Caco-2 (cell line): ENCODE measurements at regions not wholly inside any gene's neighbourhood (a gene's known extent, or its start where the extent isn't known, plus 50 kb on each side); places are given as distances from the start of the nearest gene placed in this dataset.

ENCODE experiments used
- BruUV-seq: library from RNA; stranded (reverse); fragments of 400-500 nt; replicated peaks from 2 replicates; lab custom pipeline; 2021; lab: Mats Ljungman, UMichigan
- CTCF ChIA-PET: fragments of 300-600 bp; sonication (Branson Sonifier 250); formaldehyde crosslinking; loops from one replicate; lab custom pipeline; 2022; ENCODE audit warnings: antibody characterized with exemption; lab: Charles Lee
- POLR2A ChIA-PET: fragments of 300-600 bp; sonication (Branson Sonifier 250); formaldehyde crosslinking; loops from one replicate; lab custom pipeline; 2022; ENCODE audit warnings: antibody characterized with exemption; lab: Charles Lee
- DNase-seq, 2 experiments: peaks; one replicate each; pipeline versions ENCODE4 v3.0.0 to v3.0.0-alpha.2; 2020 to 2022
- H3K27me3 ChIP-seq: replicated peaks from 2 replicates; pipeline ENCODE4 v1.6.0; 2011; ENCODE audit warnings: low read length; ENCODE audit not compliant: control insufficient read depth, insufficient read depth
- H3K36me3 ChIP-seq: 2 replicates; pipeline ENCODE4 v1.5.1; 2011; ENCODE audit warnings: low read length; ENCODE audit not compliant: control insufficient read depth, insufficient read depth
- H3K4me1 ChIP-seq: fragments of 250-450 bp; sonication (Bioruptor Pico); 2 replicates; pipeline ENCODE4 v1.5.1; 2020; ENCODE audit warnings: mild to moderate bottlenecking
- H3K4me3 ChIP-seq: 2 replicates; pipeline ENCODE4 v1.5.1; 2011; ENCODE audit warnings: low read depth, mild to moderate bottlenecking, control low read depth, low read length
- H3K9me3 ChIP-seq: fragments of 250-450 bp; sonication (Bioruptor Pico); 2 replicates; pipeline ENCODE4 v1.5.1; 2020; ENCODE audit warnings: mild to moderate bottlenecking, moderate library complexity
- H3K27ac Mint-ChIP-seq: one replicate; pipeline ENCODE4 v1.8.0; 2022; ENCODE audit warnings: mixed read lengths; ENCODE audit not compliant: unreplicated experiment
- H3K27me3 Mint-ChIP-seq: one replicate; pipeline ENCODE4 v1.8.0; 2022; ENCODE audit warnings: mixed read lengths; ENCODE audit not compliant: insufficient read depth, unreplicated experiment
- H3K36me3 Mint-ChIP-seq: one replicate; pipeline ENCODE4 v1.8.0; 2022; ENCODE audit warnings: mild to moderate bottlenecking, mixed read lengths; ENCODE audit not compliant: insufficient read depth, unreplicated experiment
- H3K4me1 Mint-ChIP-seq: one replicate; pipeline ENCODE4 v1.8.0; 2022; ENCODE audit warnings: low read depth, mixed read lengths; ENCODE audit not compliant: unreplicated experiment
- H3K4me3 Mint-ChIP-seq: one replicate; pipeline ENCODE4 v1.8.0; 2022; ENCODE audit warnings: mild to moderate bottlenecking, moderate library complexity, mixed read lengths; ENCODE audit not compliant: unreplicated experiment
- H3K9me3 Mint-ChIP-seq: one replicate; pipeline ENCODE4 v1.8.0; 2022; ENCODE audit warnings: mixed read lengths; ENCODE audit not compliant: unreplicated experiment
- CTCF ChIP-seq, 2 experiments: fragments of 200-600 bp in 1 of 2; IDR thresholded peaks; 1 replicate in 1 of 2; 2 replicates in 1 of 2; pipeline versions ENCODE4 v1.5.1 to v1.8.0; 2011 to 2022; ENCODE audit warnings: antibody characterized with exemption in 1 of 2, control low read depth in 1 of 2, inconsistent platforms in 1 of 2, low read depth in 1 of 2, low read length in 1 of 2, mild to moderate bottlenecking in 1 of 2, moderate library complexity in 1 of 2; ENCODE audit not compliant: insufficient read depth in 1 of 2, severe bottlenecking in 1 of 2, unreplicated experiment in 1 of 2
- intact Hi-C: fragments of 100-400 bp; cut with micrococcal nuclease; formaldehyde crosslinking; loops from one replicate; pipeline ENCODE4 v1.10.0; 2022; ENCODE audit not compliant: unreplicated experiment

GRCh38 chrX:134184936-134185335 is 52.0 kb upstream of the CCDC160 start:
- Mint-ChIP-seq H3K9me3 (no peaks in the 10 kb centered on the region), H3K4me1 (peaks cover 24% of the 10 kb centered on the region), H3K36me3 (no peaks in the 10 kb centered on the region), H3K27me3 (no peaks in the 10 kb centered on the region), H3K27ac (no peak overlapping the region), H3K4me3 (no peak overlapping the region)
- H3K4me1 ChIP-seq, result no peaks in the 10 kb centered on the region
- no peaks in the 10 kb centered on the region for H3K27me3 ChIP-seq
- H3K9me3 ChIP-seq, result no peaks in the 10 kb centered on the region
- ChIA-PET POLR2A (no interaction called here), CTCF (no interaction called here)
- no peak for DNase-seq
- H3K4me3 ChIP-seq, result no peak overlapping the region
- BruUV-seq, result no TSS peak
- no peaks in the 10 kb centered on the region for H3K36me3 ChIP-seq
- intact Hi-C loops, result no loop called here
- TF ChIP-seq CTCF (IDR thresholded peaks at IDR 0.05; ENCODE audit: insufficient read depth in 1 of 2, low read depth in 1 of 2, low read length in 1 of 2, severe bottlenecking in 1 of 2, unreplicated experiment in 1 of 2), result no peak

- CTCF ChIA-PET, result no interaction called here
- Histone ChIP-seq H3K36me3 (no peaks in the 10 kb centered on the region), H3K27me3 (no peaks in the 10 kb centered on the region), H3K4me3 (no peak overlapping the region), H3K9me3 (no peaks in the 10 kb centered on the region), H3K4me1 (no peaks in the 10 kb centered on the region)
- POLR2A ChIA-PET, result no interaction called here
- Mint-ChIP-seq H3K9me3 (no peaks in the 10 kb centered on the region), H3K36me3 (no peaks in the 10 kb centered on the region), H3K27me3 (no peaks in the 10 kb centered on the region), H3K4me1 (peaks cover 9% of the 10 kb centered on the region), H3K4me3 (no peak overlapping the region), H3K27ac (no peak overlapping the region)
- intact Hi-C loops, result no loop called here
- no peak for DNase-seq
- no peak for TF ChIP-seq CTCF (IDR thresholded peaks at IDR 0.05; ENCODE audit: insufficient read depth in 1 of 2, low read depth in 1 of 2, low read length in 1 of 2, severe bottlenecking in 1 of 2, unreplicated experiment in 1 of 2)
- no TSS peak for BruUV-seq
Measured at GRCh38 chrX:134186362-134187121, 50.4 kb upstream of the CCDC160 start.
